ENCODE measurements at regions not wholly inside any gene's neighbourhood (a gene's known extent, or its start where the extent isn't known, plus 50 kb on each side); places are given as distances from the start of the nearest gene placed in this dataset.

GRCh38 chr21:15370462-15370975 is 305.7 kb upstream of the NRIP1 start:
- DNase-seq (ENCODE audit: low read depth in 2 of 2), result no peak

- DNase-seq (ENCODE audit: low read depth in 2 of 2), result no peak
Measured at GRCh38 chr21:15373941-15374340, 309.1 kb upstream of the NRIP1 start.

GRCh38 chr21:15379776-15380175 is 315.0 kb upstream of the NRIP1 start:
- no peak for DNase-seq (ENCODE audit: low read depth in 2 of 2)

GRCh38 chr21:15383588-15383987 is 318.8 kb upstream of the NRIP1 start:
- no peak for DNase-seq (ENCODE audit: low read depth in 2 of 2)

- DNase-seq (ENCODE audit: low read depth in 2 of 2), result no peak
Measured at GRCh38 chr21:15390049-15390448, 325.2 kb upstream of the NRIP1 start.

- DNase-seq (ENCODE audit: low read depth in 2 of 2), result no peak
Measured at GRCh38 chr21:15397258-15397657, 332.5 kb upstream of the NRIP1 start.

- no peak for DNase-seq (ENCODE audit: low read depth in 2 of 2)
Measured at GRCh38 chr21:15400905-15401304, 328.9 kb upstream of the USP25 start.

GRCh38 chr21:15401331-15401730 is 328.5 kb upstream of the USP25 start:
- no peak for DNase-seq (ENCODE audit: low read depth in 2 of 2)

GRCh38 chr21:15405214-15405613 is 324.6 kb upstream of the USP25 start:
- no peak for DNase-seq (ENCODE audit: low read depth in 2 of 2)

GRCh38 chr21:15406791-15407190 is 323.0 kb upstream of the USP25 start:
- no peak for DNase-seq (ENCODE audit: low read depth in 2 of 2)

- DNase-seq (ENCODE audit: low read depth in 2 of 2), result no peak
Measured at GRCh38 chr21:15407585-15407984, 322.2 kb upstream of the USP25 start.

GRCh38 chr21:15408089-15408488 is 321.7 kb upstream of the USP25 start:
- DNase-seq (ENCODE audit: low read depth in 2 of 2), result no peak

GRCh38 chr21:15409031-15409430 is 320.8 kb upstream of the USP25 start:
- DNase-seq (ENCODE audit: low read depth in 2 of 2), result no peak

- DNase-seq (ENCODE audit: low read depth in 2 of 2), result no peak
Measured at GRCh38 chr21:15410853-15411252, 318.9 kb upstream of the USP25 start.

- no peak for DNase-seq (ENCODE audit: low read depth in 2 of 2)
Measured at GRCh38 chr21:15414057-15414456, 315.7 kb upstream of the USP25 start.

- peak in 1 of 2 experiments; percentile 8 for DNase-seq (ENCODE audit: low read depth in 2 of 2)
Measured at GRCh38 chr21:15415541-15416261, 314.1 kb upstream of the USP25 start.

- no peak for DNase-seq (ENCODE audit: low read depth in 2 of 2)
Measured at GRCh38 chr21:15421441-15421881, 308.3 kb upstream of the USP25 start.

GRCh38 chr21:15421947-15422346 is 307.8 kb upstream of the USP25 start:
- no peak for DNase-seq (ENCODE audit: low read depth in 2 of 2)

GRCh38 chr21:15422783-15423182 is 307.0 kb upstream of the USP25 start:
- peak; percentile 60 to 67 for DNase-seq (ENCODE audit: low read depth in 2 of 2)

GRCh38 chr21:15423676-15424445 is 305.9 kb upstream of the USP25 start:
- no peak for DNase-seq (ENCODE audit: low read depth in 2 of 2)

- DNase-seq (ENCODE audit: low read depth in 2 of 2), result no peak
Measured at GRCh38 chr21:15425049-15425448, 304.7 kb upstream of the USP25 start.

- DNase-seq (ENCODE audit: low read depth in 2 of 2), result no peak
Measured at GRCh38 chr21:15430023-15430422, 299.8 kb upstream of the USP25 start.

GRCh38 chr21:15430577-15430976 is 299.2 kb upstream of the USP25 start:
- DNase-seq (ENCODE audit: low read depth in 2 of 2), result no peak

All from fibroblast of skin of left biceps (primary cell).